HK-2 (cell line): ENCODE measurements at regions not wholly inside any gene's neighbourhood (a gene's known extent, or its start where the extent isn't known, plus 50 kb on each side); places are given as distances from the start of the nearest gene placed in this dataset.

Source experiments
- DNase-seq: peaks from one replicate; pipeline ENCODE4 v3.0.0-alpha.2; 2018; ENCODE audit not compliant: unreplicated experiment

DNA sequence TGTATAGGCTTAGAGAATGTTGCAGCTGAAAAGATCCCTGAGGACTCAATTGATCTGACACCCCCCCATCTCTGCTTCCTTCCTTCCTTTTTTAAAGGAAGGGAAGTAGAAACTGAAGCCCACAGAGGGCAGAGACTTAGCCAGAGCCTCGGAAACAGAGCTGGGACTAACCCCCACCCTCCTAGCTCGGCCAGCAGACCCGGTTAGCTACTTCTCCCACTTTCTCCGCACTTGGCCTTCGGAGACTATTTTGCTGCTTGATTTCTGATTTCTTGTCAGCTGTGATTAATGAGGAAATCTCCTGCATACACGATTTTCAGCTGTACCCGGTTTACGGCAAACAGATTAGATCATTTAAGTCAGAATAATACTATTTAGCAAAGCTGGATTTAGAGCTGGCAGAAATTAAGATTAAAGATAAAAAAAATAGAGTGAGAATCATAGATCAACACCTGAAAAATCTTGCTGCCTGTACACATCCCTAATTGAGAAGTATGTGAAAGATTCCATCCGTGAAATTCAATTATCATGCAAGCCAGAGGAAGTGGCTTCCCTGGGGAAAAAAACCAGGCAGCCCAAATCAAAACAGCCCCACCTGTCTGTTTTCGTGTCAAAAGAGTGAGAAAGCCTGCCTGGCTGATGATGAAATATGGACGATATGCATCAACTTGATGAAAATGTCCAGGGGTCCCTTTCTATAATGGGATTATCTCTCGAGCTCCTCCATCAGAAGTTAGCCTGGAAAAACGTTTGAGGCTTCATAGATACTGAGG is 159.5 kb upstream of the SHB start:
- DNase-seq, result no peak

DNA sequence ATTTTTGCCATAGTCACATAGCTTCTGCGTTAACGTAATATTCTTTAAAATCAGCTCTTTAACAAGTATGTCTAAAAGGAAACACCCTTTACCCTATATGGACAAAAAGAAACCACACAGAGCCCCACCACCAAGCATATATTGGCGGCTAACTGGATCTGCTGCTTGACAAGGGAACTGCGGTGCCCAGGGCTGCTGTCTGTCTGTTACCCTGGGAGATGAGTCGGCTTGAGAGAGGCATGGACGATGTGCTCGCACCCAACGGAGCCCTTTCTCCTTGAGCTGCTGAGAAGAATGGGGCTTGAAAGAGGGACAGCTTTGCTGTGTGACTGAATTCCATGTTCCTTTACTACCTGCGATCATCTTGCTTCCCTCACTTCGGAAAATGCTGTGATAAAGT is 158.6 kb upstream of the SHB start:
- peak; percentile 31 for DNase-seq

GRCh38 chr9:38227061-38227540 is 158.1 kb upstream of the SHB start:
- DNase-seq, result peak; percentile 89

GRCh38 chr9:38226491-38226951 is 157.5 kb upstream of the SHB start:
- DNase-seq, result no peak

GRCh38 chr9:38224941-38225340 is 155.9 kb upstream of the SHB start:
- DNase-seq, result no peak

DNA sequence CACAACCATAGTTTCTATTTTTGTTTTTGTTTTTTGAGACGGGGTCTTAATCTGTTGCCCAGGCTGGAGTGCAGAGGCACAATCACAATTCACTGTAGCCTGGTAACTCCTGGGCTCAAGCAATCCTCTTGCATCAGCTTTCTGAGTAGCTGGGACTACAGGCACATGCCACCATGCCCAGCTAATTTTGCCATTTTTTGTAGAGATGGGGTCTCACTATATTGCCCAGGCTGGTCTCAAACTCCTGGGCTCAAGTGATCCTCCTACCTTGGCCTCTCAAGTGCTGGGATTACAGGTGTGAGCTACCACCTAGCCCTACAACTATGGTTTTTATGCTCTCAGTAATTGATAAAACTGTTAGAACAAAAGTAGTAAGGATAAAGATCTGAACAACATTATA is 147.5 kb upstream of the SHB start:
- DNase-seq, result no peak

DNA sequence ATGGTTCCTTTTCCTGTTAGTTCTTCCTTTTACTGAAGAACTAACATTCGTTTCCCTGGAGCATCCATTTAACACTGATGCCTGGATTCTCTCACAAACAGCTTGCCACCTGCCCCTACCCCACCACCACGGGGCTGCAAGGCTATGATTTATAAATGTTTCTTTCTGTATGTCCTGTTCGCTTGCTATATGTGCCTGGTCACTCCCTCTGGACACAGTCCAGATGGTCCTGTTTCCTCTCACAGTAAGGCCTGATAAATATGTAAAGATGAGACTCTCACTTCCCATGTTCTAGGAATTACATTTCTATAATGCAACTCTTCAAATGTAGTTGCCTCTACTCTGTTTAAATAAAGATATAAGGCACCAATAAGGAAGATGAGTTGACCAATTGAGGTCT is 146.4 kb upstream of the SHB start:
- DNase-seq, result no peak

DNA sequence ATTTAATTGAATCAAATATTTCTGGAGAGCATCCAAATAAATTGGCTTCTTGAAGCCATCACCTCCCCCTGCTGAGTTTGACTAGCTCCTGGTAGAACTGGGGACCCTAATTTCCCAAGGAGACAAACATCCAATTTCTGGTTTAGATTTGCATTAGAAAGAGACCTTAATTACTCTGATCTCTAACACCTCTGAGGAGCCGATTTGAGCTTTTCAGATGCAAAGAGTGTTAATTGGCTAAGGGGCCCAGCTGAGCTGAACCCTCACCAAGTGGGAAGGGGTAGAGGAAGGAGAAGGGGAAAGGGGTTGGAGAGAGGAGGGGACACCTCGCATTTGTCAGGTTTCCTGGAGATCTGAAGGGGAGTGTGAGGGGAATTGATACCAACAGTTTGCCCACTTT is 145.4 kb upstream of the SHB start:
- no peak for DNase-seq

DNA sequence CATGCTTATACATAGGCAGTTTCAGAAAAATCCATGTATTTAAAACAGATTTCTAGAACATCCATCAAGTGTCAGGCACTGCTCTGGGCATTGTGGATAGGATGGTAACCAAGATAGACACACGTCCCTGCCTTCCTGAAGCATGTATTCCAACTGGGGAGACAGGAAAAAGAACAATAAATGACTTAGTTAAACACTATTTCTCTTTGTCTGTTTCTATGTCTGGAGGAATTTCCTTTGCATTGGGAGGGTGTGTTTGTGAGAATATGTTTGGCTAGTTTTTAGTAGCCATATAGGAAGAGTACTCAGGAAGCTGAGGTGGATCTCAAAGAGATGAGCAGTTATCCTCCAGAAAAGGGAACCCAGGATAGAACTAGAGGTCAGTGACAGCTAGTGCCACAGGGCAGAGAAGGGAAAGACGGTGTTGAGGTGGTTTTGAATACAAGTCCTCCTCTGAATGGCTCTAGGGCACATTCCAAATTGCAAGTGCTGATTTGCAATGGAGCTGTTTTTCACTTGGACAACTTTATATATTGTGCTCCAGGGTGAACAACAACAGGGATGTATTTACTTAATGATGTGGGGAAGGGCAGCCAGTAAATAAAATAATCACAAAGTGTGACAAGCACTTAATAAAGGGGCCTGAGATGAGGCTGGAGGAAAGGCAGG is 144.7 kb upstream of the SHB start:
- DNase-seq, result no peak

GRCh38 chr9:38212016-38212415 is 143.0 kb upstream of the SHB start:
- no peak for DNase-seq

DNA sequence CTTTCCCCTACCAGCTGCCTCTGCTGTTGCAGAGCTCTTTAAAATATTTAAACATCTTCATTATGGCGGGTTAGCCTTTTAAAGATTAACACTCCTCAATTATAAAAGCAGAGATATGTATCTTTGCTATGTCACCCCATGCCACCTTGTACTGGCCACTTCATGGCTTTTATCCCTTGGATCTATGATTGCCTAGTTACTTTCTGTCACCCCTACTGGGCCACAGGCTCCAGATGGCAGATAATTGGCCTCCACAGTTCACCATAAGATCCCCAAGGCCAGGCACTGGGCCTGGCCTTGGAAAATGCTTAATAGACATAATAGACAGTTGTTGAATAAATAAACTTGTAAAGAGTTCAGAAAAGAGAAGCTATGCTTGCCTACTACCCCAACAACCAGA is 142.0 kb upstream of the SHB start:
- no peak for DNase-seq

DNA sequence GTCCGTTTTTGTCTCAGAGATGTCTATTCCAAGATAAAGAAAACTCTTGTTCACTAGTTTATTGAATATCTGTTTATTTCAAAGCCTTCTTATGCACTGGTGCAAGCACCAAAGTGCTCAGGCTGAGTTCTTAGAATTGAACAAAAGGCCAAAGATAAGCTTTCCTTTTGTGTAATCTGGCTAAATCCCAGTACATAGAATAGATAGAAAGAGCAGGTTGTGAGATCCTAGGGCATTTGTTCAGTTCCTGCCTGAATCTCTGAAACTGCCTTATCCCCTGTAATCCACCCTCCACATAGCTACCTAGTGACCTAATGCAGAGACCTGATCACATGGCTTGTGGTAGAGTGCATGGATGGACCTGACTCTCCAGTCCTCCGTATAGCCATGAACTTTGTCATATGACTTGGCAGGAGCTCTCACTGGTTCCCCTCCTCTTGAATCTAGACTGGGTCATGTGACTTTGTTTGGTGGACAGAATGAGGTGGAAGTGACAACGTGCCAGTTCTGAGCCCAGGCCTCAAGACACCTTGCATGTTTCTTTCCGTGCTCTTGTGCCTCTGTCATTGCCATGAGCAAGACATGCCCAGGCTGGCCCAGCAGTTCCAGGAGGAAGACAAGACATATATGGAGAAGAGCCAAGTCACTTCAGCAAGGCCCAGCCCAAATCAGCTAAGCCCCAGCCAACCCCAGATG is 139.3 kb upstream of the SHB start:
- DNase-seq, result peak; percentile 17

DNA sequence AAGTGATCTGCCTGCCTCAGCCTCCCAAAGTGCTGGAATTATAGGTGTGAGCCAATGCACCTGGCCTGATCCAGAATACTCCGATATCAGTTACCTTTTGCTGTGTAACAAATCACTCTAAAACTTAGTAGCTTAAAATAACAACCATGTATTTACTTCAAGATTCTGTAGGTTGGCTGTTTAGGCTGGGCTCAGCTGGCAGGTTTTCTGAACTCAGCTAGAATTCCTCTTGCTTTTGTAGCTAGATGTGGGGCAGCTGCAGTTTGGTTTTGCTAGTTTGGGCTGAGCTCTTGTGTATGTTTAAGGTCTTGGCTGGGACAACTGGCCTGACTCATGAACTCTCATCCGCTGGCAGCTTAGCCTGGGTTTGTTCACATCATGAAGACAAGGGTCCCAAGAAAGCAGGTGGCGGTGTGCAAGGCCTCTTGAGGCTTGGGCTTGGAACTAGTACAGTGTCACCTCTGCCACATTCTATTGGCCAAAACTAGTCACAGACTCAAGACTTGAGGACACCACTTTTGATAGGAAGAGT is 138.3 kb upstream of the SHB start:
- DNase-seq, result no peak

DNA sequence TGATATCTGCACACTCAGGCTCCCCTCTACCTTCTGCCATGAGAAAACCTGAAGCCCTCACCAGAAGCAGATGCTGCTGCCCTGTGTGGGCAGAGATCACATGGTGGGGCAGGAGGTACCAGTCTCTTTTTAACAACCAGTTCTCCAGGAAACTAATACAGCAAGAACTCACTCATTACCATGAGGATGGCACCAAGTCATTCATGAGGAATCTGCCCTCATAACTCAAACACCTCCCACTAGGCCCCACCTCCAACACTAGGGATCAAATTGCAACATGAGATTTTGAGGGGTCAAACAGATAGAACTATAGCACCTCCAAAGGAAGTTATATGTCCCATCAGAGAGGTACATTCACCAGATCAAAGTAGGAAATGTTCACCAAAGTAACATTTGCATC is 136.3 kb upstream of the SHB start:
- no peak for DNase-seq

DNA sequence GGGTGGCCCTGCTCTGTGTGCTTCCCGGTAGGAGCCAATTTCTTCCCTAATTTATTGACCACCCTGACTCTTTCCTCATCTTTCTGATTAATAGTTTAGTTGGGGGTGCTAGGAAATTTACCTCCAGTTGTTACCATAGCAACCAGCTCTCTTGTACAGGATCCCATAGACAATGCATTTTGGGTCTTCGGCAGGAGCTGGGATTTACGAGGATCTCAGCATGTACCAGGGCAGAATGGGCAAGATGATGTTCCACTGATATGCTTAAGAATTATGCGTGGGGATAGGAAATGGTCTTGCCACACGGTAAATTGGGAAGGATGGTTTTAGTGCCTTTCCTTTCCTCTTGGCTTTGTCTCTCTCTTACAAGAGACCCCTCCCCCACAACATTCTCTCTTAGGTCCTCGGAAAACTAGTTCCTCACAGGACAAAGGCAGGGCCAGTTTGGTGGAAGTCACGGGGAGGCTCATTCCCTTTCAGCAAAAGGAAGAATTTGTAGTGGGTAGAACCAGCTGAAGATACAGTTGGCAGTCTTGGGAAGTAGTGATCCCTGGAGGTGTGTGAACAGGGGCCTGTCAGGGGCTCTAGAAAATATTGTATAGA is 133.4 kb upstream of the SHB start:
- no peak for DNase-seq

GRCh38 chr9:38201844-38202243 is 132.8 kb upstream of the SHB start:
- DNase-seq, result no peak

GRCh38 chr9:38200431-38200830 is 131.4 kb upstream of the SHB start:
- no peak for DNase-seq

DNA sequence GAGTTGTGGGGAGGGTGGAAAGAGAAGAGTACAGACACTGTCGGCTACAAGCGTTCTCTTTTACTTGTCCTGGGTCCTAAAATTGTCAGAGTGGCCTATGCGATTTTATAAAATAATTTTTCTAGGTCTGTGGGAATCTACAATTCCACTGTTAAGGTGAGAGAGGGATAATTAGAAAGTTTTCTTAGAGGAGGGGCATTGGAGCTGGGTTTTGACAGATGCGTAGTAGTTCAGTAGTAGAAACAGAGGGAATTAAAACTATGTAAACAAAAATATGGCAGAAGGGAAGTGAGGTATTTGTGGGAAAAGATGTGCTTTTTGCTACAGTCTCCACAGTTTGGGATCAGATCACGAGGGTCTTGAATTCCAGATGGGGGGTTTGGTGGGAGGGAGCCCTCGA is 129.1 kb upstream of the SHB start:
- no peak for DNase-seq

- no peak for DNase-seq
Observed at GRCh38 chr9:38196714-38197113, 127.7 kb upstream of the SHB start.

DNA sequence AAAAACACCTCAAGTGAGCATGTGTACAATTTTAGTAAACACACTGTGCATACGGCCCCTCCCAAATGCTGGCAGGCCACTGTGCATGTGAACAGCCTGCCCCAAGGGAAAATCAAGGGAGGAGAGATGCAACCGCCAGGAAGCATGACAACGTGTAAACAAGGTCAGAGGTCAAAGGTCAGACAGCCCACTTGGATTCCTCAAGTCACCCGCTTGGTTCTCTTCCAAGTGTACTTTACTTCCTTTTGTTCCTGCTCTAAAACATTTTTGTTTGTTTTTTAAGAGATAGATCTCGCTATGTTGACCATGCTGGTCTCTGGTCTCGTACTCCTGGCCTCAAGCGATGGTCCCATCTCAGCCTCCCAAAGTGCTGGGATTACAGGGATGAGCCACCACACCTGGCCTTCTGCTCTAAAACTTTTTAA is 126.7 kb upstream of the SHB start:
- no peak for DNase-seq

GRCh38 chr9:38194870-38195269 is 125.8 kb upstream of the SHB start:
- no peak for DNase-seq

GRCh38 chr9:38192731-38193265 is 123.8 kb upstream of the SHB start:
- DNase-seq, result no peak
